Mesendoderm (in vitro differentiated cells): ENCODE measurements at regions not wholly inside any gene's neighbourhood (a gene's known extent, or its start where the extent isn't known, plus 50 kb on each side); places are given as distances from the start of the nearest gene placed in this dataset.

ENCODE experiments used
- DNase-seq: peaks from one replicate; pipeline ENCODE4 v3.0.0; 2013
- H2AK5ac ChIP-seq: 2 replicates; pipeline ENCODE4 v1.6.1; 2013; ENCODE audit warnings: low read length, inconsistent platforms
- H2BK120ac ChIP-seq: 2 replicates; pipeline ENCODE4 v1.6.1; 2013; ENCODE audit warnings: low read depth, mild to moderate bottlenecking, low read length, moderate library complexity, mixed read lengths
- H2BK15ac ChIP-seq: replicated peaks from 2 replicates; pipeline ENCODE4 v1.6.1; 2013; ENCODE audit warnings: low read depth, mild to moderate bottlenecking, moderate library complexity
- H2BK5ac ChIP-seq: 2 replicates; pipeline ENCODE4 v1.6.1; 2013; ENCODE audit warnings: low read length, inconsistent platforms
- H3K18ac ChIP-seq: 2 replicates; pipeline ENCODE4 v1.6.1; 2013; ENCODE audit warnings: mild to moderate bottlenecking, low read length, mixed read lengths
- H3K23ac ChIP-seq: one replicate; pipeline ENCODE4 v1.6.1; 2013; ENCODE audit warnings: low read length
- H3K27ac ChIP-seq: 2 replicates; pipeline ENCODE4 v1.5.1; 2013; ENCODE audit warnings: low read depth, mild to moderate bottlenecking, inconsistent platforms, low read length, moderate library complexity
- H3K27me3 ChIP-seq: 2 replicates; pipeline ENCODE4 v1.6.1; 2013; ENCODE audit warnings: low read length, control low read depth, mild to moderate bottlenecking, inconsistent platforms; ENCODE audit not compliant: insufficient read depth, poor library complexity
- H3K36me3 ChIP-seq: 2 replicates; pipeline ENCODE4 v1.6.1; 2013; ENCODE audit warnings: low read length, inconsistent platforms; ENCODE audit not compliant: control insufficient read depth, insufficient read depth
- H3K4ac ChIP-seq: one replicate; pipeline ENCODE4 v1.6.1; 2013; ENCODE audit warnings: low read depth, mild to moderate bottlenecking, low read length, moderate library complexity
- H3K4me1 ChIP-seq: 2 replicates; pipeline ENCODE4 v1.6.1; 2013; ENCODE audit warnings: low read depth, low read length, inconsistent platforms; ENCODE audit not compliant: control insufficient read depth
- H3K4me2 ChIP-seq: 2 replicates; pipeline ENCODE4 v1.6.1; 2013; ENCODE audit warnings: low read length
- H3K4me3 ChIP-seq: 2 replicates; pipeline ENCODE4 v1.5.1; 2013; ENCODE audit warnings: mild to moderate bottlenecking, low read length
- H3K56ac ChIP-seq: one replicate; pipeline ENCODE4 v1.6.1; 2013; ENCODE audit warnings: low read length
- H3K79me1 ChIP-seq: 2 replicates; pipeline ENCODE4 v1.6.1; 2013; ENCODE audit warnings: low read length, inconsistent platforms
- H3K79me2 ChIP-seq: 2 replicates; pipeline ENCODE4 v1.6.1; 2013; ENCODE audit warnings: mild to moderate bottlenecking, low read length; ENCODE audit not compliant: control insufficient read depth, insufficient read depth
- H3K9ac ChIP-seq: 2 replicates; pipeline ENCODE4 v1.6.1; 2013; ENCODE audit warnings: low read length, inconsistent platforms
- H4K5ac ChIP-seq: one replicate; pipeline ENCODE4 v1.6.1; 2013; ENCODE audit warnings: low read length
- H4K8ac ChIP-seq: one replicate; pipeline ENCODE4 v1.6.1; 2013; ENCODE audit warnings: low read depth, mild to moderate bottlenecking, control low read depth, low read length, moderate library complexity
- WGBS: extraction: QIAGEN DNeasy Blood & Tissue Kit; methylation state at CpG from one replicate; pipeline ENCODE4 v1.1.7; 2013; ENCODE audit warnings: low lambda C conversion rate, missing lambda C conversion rate; ENCODE audit not compliant: insufficient coverage; ENCODE audit errors: extremely low coverage; 5-methylcytosine and 5-hydroxymethylcytosine counted together

DNA sequence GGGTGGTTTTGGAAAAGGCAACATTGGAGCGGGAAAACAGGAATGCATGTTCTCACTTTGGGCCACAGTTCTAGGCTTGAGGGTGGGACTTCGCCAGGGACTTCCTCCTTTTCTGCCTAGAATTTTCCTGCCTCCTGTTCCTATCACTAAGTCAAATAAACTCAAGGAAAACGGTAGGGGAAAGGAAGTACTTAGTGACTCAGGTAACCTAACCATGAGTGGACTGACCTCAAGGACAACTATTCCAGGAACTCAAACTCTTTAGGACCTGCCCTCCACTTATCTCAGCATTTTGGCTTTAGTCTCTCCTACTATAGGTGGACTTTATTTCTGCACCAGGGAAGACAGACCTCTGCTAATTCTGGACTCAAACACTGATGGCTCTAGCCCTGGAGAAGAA lies 281.7 kb downstream of the ZNF674 start:
- H2AK5ac ChIP-seq: no peak overlapping the region
- H3K9ac ChIP-seq: no peak overlapping the region
- H2BK120ac ChIP-seq: no peak overlapping the region
- H3K4me1 ChIP-seq: no peaks in the 10 kb centered on the region
- H3K27ac ChIP-seq: no peak overlapping the region
- H3K4ac ChIP-seq: peak overlapping the region; percentile 8
- H3K36me3 ChIP-seq: no peaks in the 10 kb centered on the region
- H3K27me3 ChIP-seq: no peaks in the 10 kb centered on the region
- no peak overlapping the region for H2BK5ac ChIP-seq
- no peaks in the 10 kb centered on the region for H3K79me2 ChIP-seq
- H3K56ac ChIP-seq: no peak overlapping the region
- H4K8ac ChIP-seq: no peak overlapping the region
- no peaks in the 10 kb centered on the region for H3K79me1 ChIP-seq
- no peak overlapping the region for H3K4me2 ChIP-seq
- H4K5ac ChIP-seq: no peak overlapping the region
- no peak overlapping the region for H2BK15ac ChIP-seq
- H3K18ac ChIP-seq: no peak overlapping the region
- no CpG with 5 or more reads among the region's 3 CpGs for WGBS
- H3K4me3 ChIP-seq: no peak overlapping the region
- no peak for DNase-seq
- no peak overlapping the region for H3K23ac ChIP-seq

DNA sequence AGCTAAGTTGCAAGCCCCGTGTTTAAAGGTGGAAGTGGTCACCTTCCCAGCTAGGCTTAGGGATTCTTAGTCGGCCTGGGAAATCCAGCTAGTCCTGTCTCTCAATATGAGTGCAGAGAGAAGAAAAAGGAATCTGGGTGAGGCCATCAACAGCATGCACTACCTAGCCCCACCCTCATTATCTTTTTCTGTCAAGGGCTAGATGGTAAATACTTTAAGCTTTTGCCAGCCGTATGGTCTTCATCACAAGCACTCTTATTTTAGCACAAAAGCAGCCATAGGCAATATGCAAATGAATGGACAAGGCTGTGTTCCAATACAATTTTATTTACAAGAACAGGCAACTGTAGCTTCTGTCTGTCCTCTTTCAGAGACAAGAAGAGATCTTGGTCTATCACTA lies 282.9 kb downstream of the ZNF674 start:
- Histone ChIP-seq H4K5ac (no peak overlapping the region), H2BK120ac (peak overlapping the region; percentile 15), H3K9ac (no peak overlapping the region), H3K27me3 (no peaks in the 10 kb centered on the region), H3K4me2 (no peak overlapping the region), H4K8ac (no peak overlapping the region), H3K4me1 (no peaks in the 10 kb centered on the region), H3K27ac (no peak overlapping the region), H3K56ac (no peak overlapping the region), H3K79me2 (no peaks in the 10 kb centered on the region), H3K23ac (no peak overlapping the region), H3K79me1 (no peaks in the 10 kb centered on the region), H3K4ac (no peak overlapping the region), H3K4me3 (no peak overlapping the region), H2BK15ac (no peak overlapping the region), H3K18ac (no peak overlapping the region), H2AK5ac (no peak overlapping the region), H3K36me3 (no peaks in the 10 kb centered on the region), H2BK5ac (no peak overlapping the region)
- DNase-seq: no peak
- no CpG with 5 or more reads among the region's 3 CpGs for WGBS

- no peak overlapping the region for H2BK5ac ChIP-seq
- H3K4me2 ChIP-seq: no peak overlapping the region
These were observed 284.7 kb downstream of the ZNF674 start for GRCh38 chrX:46260499-46260898.

DNA sequence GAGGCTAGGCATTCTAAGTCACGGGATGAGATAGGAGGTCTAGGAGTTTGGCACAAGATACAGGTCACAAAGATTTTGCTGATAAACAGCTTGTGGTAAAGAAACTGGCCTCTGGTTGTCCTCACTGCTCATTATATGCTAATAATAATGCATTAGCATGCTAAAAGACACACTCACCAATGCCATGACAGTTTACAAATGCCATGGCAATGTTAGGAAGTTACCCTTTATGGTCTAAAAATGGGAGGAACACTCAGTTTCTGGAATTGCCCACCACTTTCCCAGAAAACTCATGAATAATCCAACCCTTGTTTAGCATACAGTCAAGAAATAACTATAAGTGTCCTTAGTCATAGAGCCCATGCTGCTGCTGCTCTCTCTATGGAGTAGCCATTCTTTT lies 286.9 kb downstream of the ZNF674 start:
- H3K36me3 ChIP-seq: no peaks in the 10 kb centered on the region
- H4K8ac ChIP-seq: no peak overlapping the region
- peak; percentile 20 for DNase-seq
- H3K79me2 ChIP-seq: no peaks in the 10 kb centered on the region
- H2BK120ac ChIP-seq: no peak overlapping the region
- H3K4ac ChIP-seq: no peak overlapping the region
- WGBS: no CpG with 5 or more reads among the region's 1 CpG
- no peaks in the 10 kb centered on the region for H3K79me1 ChIP-seq
- H3K4me2 ChIP-seq: no peak overlapping the region
- H4K5ac ChIP-seq: no peak overlapping the region
- H3K18ac ChIP-seq: no peak overlapping the region
- H2BK5ac ChIP-seq: no peak overlapping the region
- no peak overlapping the region for H3K27ac ChIP-seq
- H3K4me3 ChIP-seq: no peak overlapping the region
- H3K9ac ChIP-seq: no peak overlapping the region
- no peak overlapping the region for H2BK15ac ChIP-seq
- no peaks in the 10 kb centered on the region for H3K4me1 ChIP-seq
- no peak overlapping the region for H2AK5ac ChIP-seq
- no peak overlapping the region for H3K23ac ChIP-seq
- no peak overlapping the region for H3K56ac ChIP-seq
- no peaks in the 10 kb centered on the region for H3K27me3 ChIP-seq

More at GRCh38 chrX:46260499-46260898, 284.7 kb downstream of the ZNF674 start:
- H3K36me3 ChIP-seq: no peaks in the 10 kb centered on the region
- H4K8ac ChIP-seq: no peak overlapping the region
- no peak overlapping the region for H2BK15ac ChIP-seq
- no peaks in the 10 kb centered on the region for H3K27me3 ChIP-seq
- no peak overlapping the region for H3K18ac ChIP-seq
- no peak overlapping the region for H3K4ac ChIP-seq
- peak; percentile 74 for DNase-seq
- no peak overlapping the region for H3K56ac ChIP-seq
- no CpG with 5 or more reads among the region's 1 CpG for WGBS
- no peaks in the 10 kb centered on the region for H3K4me1 ChIP-seq
- no peaks in the 10 kb centered on the region for H3K79me1 ChIP-seq
- no peak overlapping the region for H3K27ac ChIP-seq
- H3K4me3 ChIP-seq: no peak overlapping the region
- H3K79me2 ChIP-seq: no peaks in the 10 kb centered on the region
- no peak overlapping the region for H2BK120ac ChIP-seq
- no peak overlapping the region for H2AK5ac ChIP-seq
- H3K23ac ChIP-seq: no peak overlapping the region
- no peak overlapping the region for H3K9ac ChIP-seq
- H4K5ac ChIP-seq: no peak overlapping the region

- no CpG with 5 or more reads among the region's 5 CpGs for WGBS
- no peak overlapping the region for H3K56ac ChIP-seq
- no peak overlapping the region for H4K5ac ChIP-seq
- no peak overlapping the region for H3K27ac ChIP-seq
- no peaks in the 10 kb centered on the region for H3K27me3 ChIP-seq
- no peaks in the 10 kb centered on the region for H3K79me1 ChIP-seq
- no peaks in the 10 kb centered on the region for H3K79me2 ChIP-seq
- H3K4me3 ChIP-seq: no peak overlapping the region
- H2BK120ac ChIP-seq: no peak overlapping the region
- no peak overlapping the region for H3K4ac ChIP-seq
- H3K4me1 ChIP-seq: no peaks in the 10 kb centered on the region
- H2BK5ac ChIP-seq: no peak overlapping the region
- no peak overlapping the region for H2BK15ac ChIP-seq
- H3K36me3 ChIP-seq: no peaks in the 10 kb centered on the region
- H4K8ac ChIP-seq: no peak overlapping the region
- no peak overlapping the region for H3K18ac ChIP-seq
- no peak overlapping the region for H3K23ac ChIP-seq
- H2AK5ac ChIP-seq: no peak overlapping the region
- no peak overlapping the region for H3K4me2 ChIP-seq
- H3K9ac ChIP-seq: no peak overlapping the region
- no peak for DNase-seq
These were observed 287.8 kb downstream of the ZNF674 start for GRCh38 chrX:46257451-46257879.

GRCh38 chrX:46256875-46257274 lies 288.3 kb downstream of the ZNF674 start:
- WGBS: no CpG with 5 or more reads among the region's 1 CpG
- H4K8ac ChIP-seq: no peak overlapping the region
- no peaks in the 10 kb centered on the region for H3K79me1 ChIP-seq
- no peaks in the 10 kb centered on the region for H3K4me1 ChIP-seq
- DNase-seq: no peak
- H3K23ac ChIP-seq: no peak overlapping the region
- H3K4me3 ChIP-seq: no peak overlapping the region
- no peak overlapping the region for H3K9ac ChIP-seq
- no peak overlapping the region for H4K5ac ChIP-seq
- H3K56ac ChIP-seq: no peak overlapping the region
- no peak overlapping the region for H2AK5ac ChIP-seq
- no peak overlapping the region for H3K27ac ChIP-seq
- no peak overlapping the region for H2BK15ac ChIP-seq
- no peak overlapping the region for H2BK120ac ChIP-seq
- no peak overlapping the region for H3K4me2 ChIP-seq
- H3K27me3 ChIP-seq: no peaks in the 10 kb centered on the region
- H3K79me2 ChIP-seq: no peaks in the 10 kb centered on the region
- H3K36me3 ChIP-seq: no peaks in the 10 kb centered on the region
- no peak overlapping the region for H3K4ac ChIP-seq
- H3K18ac ChIP-seq: no peak overlapping the region
- no peak overlapping the region for H2BK5ac ChIP-seq
